ENCODE measurements at regions not wholly inside any gene's neighbourhood (a gene's known extent, or its start where the extent isn't known, plus 50 kb on each side); places are given as distances from the start of the nearest gene placed in this dataset.
"Not testable (repeated sequence)": the region's sequence is repeated elsewhere in the genome, so short reads cannot be mapped to it uniquely, and the experiment has no call there.

DNA sequence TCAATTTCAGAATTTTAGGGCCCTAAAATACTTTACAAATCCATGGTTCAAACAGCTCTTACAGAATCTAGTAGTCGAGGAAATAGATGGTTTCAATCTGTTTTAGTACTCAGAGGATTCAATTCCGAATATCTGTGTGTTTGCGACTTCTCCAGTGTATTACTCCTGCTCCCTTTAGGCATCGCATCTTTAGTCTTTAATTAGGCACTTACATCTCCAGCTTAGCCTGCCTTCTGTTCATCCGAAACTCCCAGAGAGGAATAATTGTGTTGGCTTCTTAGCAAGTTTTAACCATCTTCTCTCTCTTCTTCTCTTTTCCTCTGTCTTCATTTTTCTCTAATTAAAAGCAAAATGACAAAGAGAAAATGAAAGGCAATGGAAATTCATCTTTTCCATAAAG is 1901.3 kb upstream of the TENM3 start:
- no peak overlapping the region for H3K4me3 ChIP-seq (ENCODE audit: low read depth, low read length)
- TF ChIP-seq CTCF (conservative IDR thresholded peaks at IDR 0.05; ENCODE audit: low read depth, low read length) = no peak
- DNase-seq (ENCODE audit: low read depth) = no peak

DNA sequence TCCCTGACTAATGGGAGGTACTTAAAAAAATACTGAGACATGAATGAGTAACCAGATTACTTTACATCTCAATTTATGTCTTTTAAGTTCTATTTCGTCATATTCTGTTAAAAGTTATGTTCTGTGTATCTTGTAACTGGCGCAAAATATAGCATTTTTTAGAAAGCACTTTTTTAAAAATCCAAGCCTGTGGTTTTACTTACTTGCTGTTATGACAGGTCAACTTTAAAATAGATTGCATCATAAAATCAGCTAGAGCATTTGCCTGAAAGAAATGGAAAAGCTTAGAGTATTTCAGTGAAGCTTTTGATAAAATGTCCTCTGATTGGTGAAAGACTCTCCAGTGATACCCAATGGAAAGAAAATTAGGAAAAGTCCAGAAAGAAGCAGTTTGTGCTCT is 1892.3 kb upstream of the TENM3 start:
- no peak for TF ChIP-seq CTCF (conservative IDR thresholded peaks at IDR 0.05; ENCODE audit: low read depth, low read length)
- no peak overlapping the region for H3K4me3 ChIP-seq (ENCODE audit: low read depth, low read length)
- no peak for DNase-seq (ENCODE audit: low read depth)

DNA sequence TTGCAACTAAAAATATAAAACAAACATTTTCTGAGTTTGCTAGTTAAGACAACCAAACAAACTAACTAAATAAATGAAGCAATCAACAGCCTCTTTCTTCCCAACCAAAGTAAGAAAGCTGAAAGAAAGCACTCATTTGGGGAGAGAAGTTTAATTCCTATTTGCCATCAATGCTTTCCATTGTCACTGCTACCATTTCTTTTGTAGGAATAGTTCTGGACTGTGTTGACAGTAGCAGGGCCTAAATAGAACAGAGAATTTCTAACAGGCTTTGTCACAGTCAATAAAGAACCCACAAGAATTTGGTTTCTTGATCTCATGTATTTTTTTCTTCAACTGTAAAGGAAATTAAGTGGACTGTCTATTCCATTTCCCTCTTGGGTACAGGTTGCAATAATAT is 1886.4 kb upstream of the TENM3 start:
- no peak for DNase-seq (ENCODE audit: low read depth)
- TF ChIP-seq CTCF (conservative IDR thresholded peaks at IDR 0.05; ENCODE audit: low read depth, low read length) = no peak

GRCh38 chr4:180360113-180360512 is 1883.1 kb upstream of the TENM3 start:
- H3K4me3 ChIP-seq (ENCODE audit: low read depth, low read length); DNase-seq (ENCODE audit: low read depth): not testable (repeated sequence)

More for the DNA sequence above, 1886.4 kb upstream of the TENM3 start:
- H3K4me3 ChIP-seq (ENCODE audit: low read depth, low read length) = no peak overlapping the region

- no peak for DNase-seq (ENCODE audit: low read depth)
- TF ChIP-seq CTCF (conservative IDR thresholded peaks at IDR 0.05; ENCODE audit: low read depth, low read length) = no peak
- H3K4me3 ChIP-seq (ENCODE audit: low read depth, low read length) = no peak overlapping the region
These were observed 1879.4 kb upstream of the TENM3 start for GRCh38 chr4:180363815-180364214.

- TF ChIP-seq CTCF (conservative IDR thresholded peaks at IDR 0.05; ENCODE audit: low read depth, low read length) = no peak
These were observed 1870.5 kb upstream of the TENM3 start for GRCh38 chr4:180372691-180373090.

GRCh38 chr4:180377741-180378140 is 1865.5 kb upstream of the TENM3 start:
- H3K4me3 ChIP-seq (ENCODE audit: low read depth, low read length) = no peak overlapping the region
- DNase-seq (ENCODE audit: low read depth) = no peak
- TF ChIP-seq CTCF (conservative IDR thresholded peaks at IDR 0.05; ENCODE audit: low read depth, low read length) = no peak

More at GRCh38 chr4:180372691-180373090, 1870.5 kb upstream of the TENM3 start:
- no peak overlapping the region for H3K4me3 ChIP-seq (ENCODE audit: low read depth, low read length)
- no peak for DNase-seq (ENCODE audit: low read depth)

DNA sequence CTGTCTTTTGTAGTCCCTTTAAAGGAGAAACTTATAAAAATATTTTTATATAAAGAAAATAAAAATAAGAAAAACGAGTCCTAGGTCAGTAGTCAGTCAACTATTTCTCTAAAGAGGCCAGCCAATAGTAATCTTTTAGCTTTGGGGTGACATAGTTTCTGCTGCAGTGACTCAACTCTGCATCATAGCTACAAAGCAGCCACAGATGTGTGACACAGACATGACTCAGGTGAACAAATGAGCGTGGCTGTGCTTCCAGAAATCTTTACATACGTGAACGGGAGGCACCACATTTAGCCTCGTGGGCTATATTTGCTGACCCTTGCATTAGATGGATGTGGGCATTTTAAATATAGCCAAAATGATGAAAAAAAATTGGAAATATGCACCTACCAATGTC is 1862.5 kb upstream of the TENM3 start:
- peak; percentile 3 for DNase-seq (ENCODE audit: low read depth)
- TF ChIP-seq CTCF (conservative IDR thresholded peaks at IDR 0.05; ENCODE audit: low read depth, low read length) = no peak
- no peak overlapping the region for H3K4me3 ChIP-seq (ENCODE audit: low read depth, low read length)

All from epithelial cell of proximal tubule (primary cell).